Adipose tissue (tissue), 3 donors: ENCODE measurements at regions not wholly inside any gene's neighbourhood (a gene's known extent, or its start where the extent isn't known, plus 50 kb on each side); places are given as distances from the start of the nearest gene placed in this dataset.

ENCODE experiments used
- H3K27ac ChIP-seq: one replicate; pipeline ENCODE4 v1.5.1; 2013; ENCODE audit warnings: low read depth, low read length
- WGBS, 3 donors: extraction: QIAGEN DNeasy Blood & Tissue Kit; methylation state at CpG; one replicate each; pipeline ENCODE4 v1.1.7; 2013; 5-methylcytosine and 5-hydroxymethylcytosine counted together
- donor health status: healthy with polysubstance abuse.
- donor health status: Bipolar disorder and iron deficiency.
- donor health status: healthy.

- H3K27ac ChIP-seq = no peak overlapping the region
- 89 to 97% (median 95%) methylated on average over 4 of the region's 4 CpGs for WGBS, 3 donors
These were observed 277.4 kb downstream of the TNS1 start for GRCh38 chr2:217725409-217725808.

- no peak overlapping the region for H3K27ac ChIP-seq
These were observed 278.3 kb downstream of the TNS1 start for GRCh38 chr2:217724471-217724870.

GRCh38 chr2:217723981-217724380, 278.8 kb downstream of the TNS1 start:
- 94 to 97% (median 95%) methylated on average over 9 of the region's 9 CpGs for WGBS, 3 donors
- no peak overlapping the region for H3K27ac ChIP-seq

- 73 to 85% (median 77%) methylated on average over 9 of the region's 9 CpGs for WGBS, 3 donors
- no peak overlapping the region for H3K27ac ChIP-seq
These were observed 279.8 kb downstream of the TNS1 start for GRCh38 chr2:217722883-217723472.

- no peak overlapping the region for H3K27ac ChIP-seq
- 94 to 97% (median 96%) methylated on average over 10 of the region's 10 CpGs for WGBS, 3 donors
These were observed 285.1 kb downstream of the TNS1 start for GRCh38 chr2:217717646-217718045.

GRCh38 chr2:217715484-217715883, 287.3 kb downstream of the TNS1 start:
- 75 to 92% (median 85%) methylated on average over 1 of the region's 1 CpG for WGBS, 3 donors
- no peak overlapping the region for H3K27ac ChIP-seq

GRCh38 chr2:217714287-217714751, 288.5 kb downstream of the TNS1 start:
- 28 to 53% (median 38%) methylated on average over 10 of the region's 10 CpGs for WGBS, 3 donors

GRCh38 chr2:217713395-217714286, 289.2 kb downstream of the TNS1 start:
- 42 to 45% (median 43%) methylated on average over 16 of the region's 16 CpGs for WGBS, 3 donors
- H3K27ac ChIP-seq = no peak overlapping the region

More at GRCh38 chr2:217714287-217714751, 288.5 kb downstream of the TNS1 start:
- H3K27ac ChIP-seq = no peak overlapping the region

GRCh38 chr2:217712431-217712830, 290.4 kb downstream of the TNS1 start:
- no peak overlapping the region for H3K27ac ChIP-seq
- WGBS, 3 donors = 86 to 95% (median 94%) methylated on average over 7 of the region's 7 CpGs

GRCh38 chr2:217711188-217711587, 291.6 kb downstream of the TNS1 start:
- WGBS, 3 donors = 85 to 94% (median 87%) methylated on average over 4 of the region's 4 CpGs

GRCh38 chr2:217710211-217710765, 292.5 kb downstream of the TNS1 start:
- no peak overlapping the region for H3K27ac ChIP-seq
- 77 to 92% (median 81%) methylated on average over 1 of the region's 1 CpG for WGBS, 3 donors

More at GRCh38 chr2:217711188-217711587, 291.6 kb downstream of the TNS1 start:
- H3K27ac ChIP-seq = no peak overlapping the region

GRCh38 chr2:217709478-217710210, 293.2 kb downstream of the TNS1 start:
- H3K27ac ChIP-seq = no peak overlapping the region
- 69 to 81% (median 79%) methylated on average over 3 of the region's 3 CpGs for WGBS, 3 donors

- 40 to 64% (median 45%) methylated on average over 4 of the region's 4 CpGs for WGBS, 3 donors
- no peak overlapping the region for H3K27ac ChIP-seq
These were observed 295.6 kb downstream of the TNS1 start for GRCh38 chr2:217707131-217707611.

GRCh38 chr2:217706513-217706912, 296.3 kb downstream of the TNS1 start:
- no peak overlapping the region for H3K27ac ChIP-seq

GRCh38 chr2:217706095-217706494, 296.7 kb downstream of the TNS1 start:
- H3K27ac ChIP-seq = no peak overlapping the region
- 88 to 94% (median 88%) methylated on average over 1 of the region's 1 CpG for WGBS, 3 donors

More at GRCh38 chr2:217706513-217706912, 296.3 kb downstream of the TNS1 start:
- 45 to 79% (median 59%) methylated on average over 2 of the region's 2 CpGs for WGBS, 3 donors

GRCh38 chr2:217705461-217705860, 297.3 kb downstream of the TNS1 start:
- no peak overlapping the region for H3K27ac ChIP-seq
- WGBS, 3 donors = 59 to 87% (median 66%) methylated on average over 3 of the region's 3 CpGs

- no peak overlapping the region for H3K27ac ChIP-seq
- WGBS, 3 donors = 82 to 88% (median 83%) methylated on average over 5 of the region's 5 CpGs
These were observed 298.8 kb downstream of the TNS1 start for GRCh38 chr2:217703999-217704398.

GRCh38 chr2:217703102-217703501, 299.7 kb downstream of the TNS1 start:
- no peak overlapping the region for H3K27ac ChIP-seq
- WGBS, 3 donors = 49 to 91% (median 89%) methylated on average over 5 of the region's 5 CpGs
